ENCODE measurements at regions not wholly inside any gene's neighbourhood (a gene's known extent, or its start where the extent isn't known, plus 50 kb on each side); places are given as distances from the start of the nearest gene placed in this dataset.

GRCh38 chr5:38766151-38766550 is 79.7 kb upstream of the OSMR start:
- TF ChIP-seq GTF2F1 (IDR thresholded peaks at IDR 0.05; ENCODE audit: borderline replicate concordance, low read depth, low read length) (no peak), ASH2L (IDR thresholded peaks at IDR 0.05; ENCODE audit: low read length) (no peak)

Measured in H1 (cell line).